Neural progenitor cell (in vitro differentiated cells): ENCODE measurements at regions not wholly inside any gene's neighbourhood (a gene's known extent, or its start where the extent isn't known, plus 50 kb on each side); places are given as distances from the start of the nearest gene placed in this dataset.
"Not testable (repeated sequence)": the region's sequence is repeated elsewhere in the genome, so short reads cannot be mapped to it uniquely, and the experiment has no call there.

ENCODE experiments used
- EZH2phosphoT487 ChIP-seq: fragments of 200-600 bp; sonication (generic); IDR thresholded peaks from 2 replicates; pipeline ENCODE4 v1.6.1; 2017; ENCODE audit warnings: antibody characterized with exemption
- TF ChIP-seq, protein P1 (sequence below): fragments of 200-600 bp; sonication (generic); IDR thresholded peaks from 2 replicates; pipeline ENCODE4 v1.5.1; 2017; ENCODE audit warnings: antibody characterized with exemption, mild to moderate bottlenecking

GRCh38 chr2:87488021-87488420 is 259.9 kb upstream of the PLGLB2 start:
- TF ChIP-seq EZH2phosphoT487: not testable (repeated sequence)
- TF ChIP-seq, protein P1, sequence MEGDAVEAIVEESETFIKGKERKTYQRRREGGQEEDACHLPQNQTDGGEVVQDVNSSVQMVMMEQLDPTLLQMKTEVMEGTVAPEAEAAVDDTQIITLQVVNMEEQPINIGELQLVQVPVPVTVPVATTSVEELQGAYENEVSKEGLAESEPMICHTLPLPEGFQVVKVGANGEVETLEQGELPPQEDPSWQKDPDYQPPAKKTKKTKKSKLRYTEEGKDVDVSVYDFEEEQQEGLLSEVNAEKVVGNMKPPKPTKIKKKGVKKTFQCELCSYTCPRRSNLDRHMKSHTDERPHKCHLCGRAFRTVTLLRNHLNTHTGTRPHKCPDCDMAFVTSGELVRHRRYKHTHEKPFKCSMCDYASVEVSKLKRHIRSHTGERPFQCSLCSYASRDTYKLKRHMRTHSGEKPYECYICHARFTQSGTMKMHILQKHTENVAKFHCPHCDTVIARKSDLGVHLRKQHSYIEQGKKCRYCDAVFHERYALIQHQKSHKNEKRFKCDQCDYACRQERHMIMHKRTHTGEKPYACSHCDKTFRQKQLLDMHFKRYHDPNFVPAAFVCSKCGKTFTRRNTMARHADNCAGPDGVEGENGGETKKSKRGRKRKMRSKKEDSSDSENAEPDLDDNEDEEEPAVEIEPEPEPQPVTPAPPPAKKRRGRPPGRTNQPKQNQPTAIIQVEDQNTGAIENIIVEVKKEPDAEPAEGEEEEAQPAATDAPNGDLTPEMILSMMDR: not testable (repeated sequence)
